ENCODE measurements at regions not wholly inside any gene's neighbourhood (a gene's known extent, or its start where the extent isn't known, plus 50 kb on each side); places are given as distances from the start of the nearest gene placed in this dataset.
A peak's percentile ranks its signal among the peaks of the same experiment; 100 is the strongest.

DNA sequence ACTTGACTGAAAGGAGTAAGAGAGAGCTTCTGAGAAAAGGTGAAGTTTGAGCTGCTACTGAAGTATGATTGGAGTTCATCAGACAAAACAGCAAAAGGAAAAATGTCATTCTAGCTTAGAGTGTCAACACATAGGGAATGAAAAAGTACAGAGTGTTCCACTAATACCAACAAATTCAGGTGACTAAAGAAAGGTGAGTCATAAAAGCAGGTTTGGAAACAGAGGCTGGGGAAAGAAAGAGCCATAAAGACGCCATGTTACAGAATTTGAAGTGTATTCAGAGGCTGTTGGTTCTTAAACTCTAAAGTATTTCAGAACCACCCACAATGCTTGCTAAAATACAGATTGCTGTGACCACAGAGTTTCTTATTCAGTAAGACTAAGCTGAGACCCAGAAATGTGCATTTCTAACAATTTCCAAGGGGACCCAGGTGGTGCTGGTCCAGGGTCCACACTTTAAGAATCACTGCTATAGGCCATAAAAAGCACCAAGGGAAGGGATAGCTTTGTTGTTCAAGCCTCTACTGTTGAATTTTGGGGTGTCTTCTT is 143.1 kb downstream of the ELAPOR2 start:
- no peak for DNase-seq (ENCODE audit: insufficient read length)
- FAIRE-seq, result peak; percentile 60
- TF ChIP-seq TAF1 (IDR thresholded peaks at IDR 0.05; ENCODE audit: borderline replicate concordance, low read depth, low read length) (no peak), POLR2A (IDR thresholded peaks at IDR 0.05; ENCODE audit: low read depth, low read length) (no peak), POLR2AphosphoS5 (IDR thresholded peaks at IDR 0.05; ENCODE audit: low read depth, low read length) (no peak)

DNA sequence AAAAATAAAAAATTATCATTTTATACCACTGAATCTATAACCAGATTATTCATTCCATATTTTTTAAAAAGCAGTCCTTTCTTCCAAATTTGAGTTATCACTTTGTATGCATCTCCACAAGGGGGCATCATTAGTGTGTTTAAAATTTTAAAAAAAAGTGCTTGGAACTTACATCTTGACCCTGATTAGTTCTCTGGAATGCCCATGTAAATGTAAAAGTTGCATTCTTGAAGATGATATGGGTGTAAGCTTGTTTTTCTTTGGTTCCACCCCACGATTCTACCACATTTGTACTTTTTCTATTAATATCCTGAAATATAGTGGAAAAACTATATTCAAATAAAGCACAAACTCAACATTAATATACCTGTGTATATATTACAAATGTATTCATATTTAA is 144.9 kb downstream of the ELAPOR2 start:
- FAIRE-seq, result peak; percentile 33
- no peak for DNase-seq (ENCODE audit: insufficient read length)
- TF ChIP-seq POLR2A (IDR thresholded peaks at IDR 0.05; ENCODE audit: low read depth, low read length) (no peak), TAF1 (IDR thresholded peaks at IDR 0.05; ENCODE audit: borderline replicate concordance, low read depth, low read length) (no peak), POLR2AphosphoS5 (IDR thresholded peaks at IDR 0.05; ENCODE audit: low read depth, low read length) (no peak)

All from GM12892 (cell line).